Upper lobe of left lung (tissue), 4 donors: ENCODE measurements at regions not wholly inside any gene's neighbourhood (a gene's known extent, or its start where the extent isn't known, plus 50 kb on each side); places are given as distances from the start of the nearest gene placed in this dataset.

Source experiments
- CTCF ChIP-seq, 6 experiments: fragments of 450-650 bp in 4 of 6; fragments of 200-600 bp in 2 of 6; sonication (generic) in 2 of 6; IDR thresholded peaks; one replicate each; pipeline ENCODE4 v1.5.1; 2016 to 2019; ENCODE audit warnings: antibody characterized with exemption in 6 of 6
- EP300 ChIP-seq, 4 donors: sonication (generic); formaldehyde crosslinking; IDR thresholded peaks; one replicate each; pipeline ENCODE4 v1.5.1; 2017; ENCODE audit warnings: antibody characterized with exemption in 4 of 4, control low read depth in 2 of 4
- POLR2A ChIP-seq, 4 donors: fragments of 450-650 bp; IDR thresholded peaks; one replicate each; pipeline ENCODE4 v1.5.1; 2016 to 2017; ENCODE audit warnings: antibody characterized with exemption in 4 of 4, mild to moderate bottlenecking in 2 of 4
- POLR2AphosphoS5 ChIP-seq, 2 donors: sonication (generic); formaldehyde crosslinking; IDR thresholded peaks; one replicate each; pipeline ENCODE4 v1.5.1; 2017; ENCODE audit warnings: antibody characterized with exemption in 2 of 2

GRCh38 chr3:178445139-178445538, 91.1 kb upstream of the KCNMB2 start:
- TF ChIP-seq CTCF (IDR thresholded peaks at IDR 0.05) (no peak), EP300 (IDR thresholded peaks at IDR 0.05) (no peak), POLR2AphosphoS5 (IDR thresholded peaks at IDR 0.05) (no peak), POLR2A (IDR thresholded peaks at IDR 0.05) (no peak)
